Left ventricle myocardium inferior (tissue), 1 donor: ENCODE measurements at regions not wholly inside any gene's neighbourhood (a gene's known extent, or its start where the extent isn't known, plus 50 kb on each side); places are given as distances from the start of the nearest gene placed in this dataset.

ENCODE experiments used
- DNase-seq: peaks from one replicate; pipeline ENCODE4 v3.0.0-alpha.2; 2020
- H3K27ac ChIP-seq: fragments of 200-600 bp; replicated peaks from 2 replicates; pipeline ENCODE4 v1.8.0; 2021
- H3K27me3 ChIP-seq: fragments of 200-600 bp; 2 replicates; pipeline ENCODE4 v1.8.0; 2021; ENCODE audit warnings: low read depth
- H3K36me3 ChIP-seq: fragments of 200-600 bp; 2 replicates; pipeline ENCODE4 v1.8.0; 2021
- H3K4me1 ChIP-seq: fragments of 200-600 bp; 2 replicates; pipeline ENCODE4 v1.8.0; 2021
- H3K4me3 ChIP-seq: fragments of 200-600 bp; 2 replicates; pipeline ENCODE4 v1.8.0; 2021; ENCODE audit warnings: mild to moderate bottlenecking, moderate library complexity
- H3K9me3 ChIP-seq: fragments of 200-600 bp; replicated peaks from 2 replicates; pipeline ENCODE4 v1.8.0; 2021
- CTCF ChIP-seq: fragments of 200-600 bp; IDR thresholded peaks from 2 replicates; pipeline ENCODE4 v1.8.0; 2021; ENCODE audit warnings: antibody characterized with exemption, mild to moderate bottlenecking, borderline replicate concordance
- intact Hi-C: fragments of 100-400 bp; cut with micrococcal nuclease; formaldehyde crosslinking; loops from one replicate; pipeline ENCODE4 v1.11.0; 2022
- donor health status: DM: no; HTN: yes; CAD: no; lungs with severe emphysema.

GRCh38 chr5:166566725-166567124 lies 1724.7 kb upstream of the WWC1 start:
- Histone ChIP-seq H3K27ac (no peak overlapping the region), H3K36me3 (no peaks in the 10 kb centered on the region), H3K27me3 (no peaks in the 10 kb centered on the region), H3K4me3 (no peak overlapping the region), H3K9me3 (no peaks in the 10 kb centered on the region), H3K4me1 (no peaks in the 10 kb centered on the region)
- no peak for DNase-seq
- no peak for TF ChIP-seq CTCF
- intact Hi-C loops: no loop called here

GRCh38 chr5:166570865-166571264 lies 1720.6 kb upstream of the WWC1 start:
- Histone ChIP-seq H3K4me1 (no peaks in the 10 kb centered on the region), H3K4me3 (no peak overlapping the region), H3K9me3 (peaks cover 11% of the 10 kb centered on the region), H3K36me3 (no peaks in the 10 kb centered on the region), H3K27ac (no peak overlapping the region), H3K27me3 (no peaks in the 10 kb centered on the region)
- intact Hi-C loops: no loop called here
- no peak for DNase-seq
- no peak for TF ChIP-seq CTCF

- Histone ChIP-seq H3K4me1 (no peaks in the 10 kb centered on the region), H3K9me3 (peaks cover 11% of the 10 kb centered on the region), H3K36me3 (no peaks in the 10 kb centered on the region), H3K27me3 (no peaks in the 10 kb centered on the region), H3K4me3 (no peak overlapping the region), H3K27ac (no peak overlapping the region)
- no peak for DNase-seq
- TF ChIP-seq CTCF: no peak
- intact Hi-C loops: no loop called here
Measured at GRCh38 chr5:166571668-166572067, 1719.8 kb upstream of the WWC1 start.

GRCh38 chr5:166576323-166576722 lies 1715.1 kb upstream of the WWC1 start:
- Histone ChIP-seq H3K36me3 (no peaks in the 10 kb centered on the region), H3K4me3 (no peak overlapping the region), H3K27me3 (no peaks in the 10 kb centered on the region), H3K9me3 (peaks cover 11% of the 10 kb centered on the region), H3K27ac (no peak overlapping the region), H3K4me1 (no peaks in the 10 kb centered on the region)
- intact Hi-C loops: no loop called here
- TF ChIP-seq CTCF: no peak
- DNase-seq: no peak

- DNase-seq: no peak
- Histone ChIP-seq H3K27me3 (no peaks in the 10 kb centered on the region), H3K36me3 (no peaks in the 10 kb centered on the region), H3K4me3 (no peak overlapping the region), H3K4me1 (no peaks in the 10 kb centered on the region), H3K27ac (no peak overlapping the region), H3K9me3 (no peaks in the 10 kb centered on the region)
- TF ChIP-seq CTCF: no peak
- intact Hi-C loops: no loop called here
Measured at GRCh38 chr5:166581826-166582225, 1709.6 kb upstream of the WWC1 start.

- Histone ChIP-seq H3K9me3 (no peaks in the 10 kb centered on the region), H3K4me1 (no peaks in the 10 kb centered on the region), H3K27me3 (no peaks in the 10 kb centered on the region), H3K27ac (no peak overlapping the region), H3K4me3 (no peak overlapping the region), H3K36me3 (no peaks in the 10 kb centered on the region)
- intact Hi-C loops: no loop called here
- TF ChIP-seq CTCF: no peak
- DNase-seq: no peak
Measured at GRCh38 chr5:166582416-166582815, 1709.0 kb upstream of the WWC1 start.
